ENCODE measurements at regions not wholly inside any gene's neighbourhood (a gene's known extent, or its start where the extent isn't known, plus 50 kb on each side); places are given as distances from the start of the nearest gene placed in this dataset.

DNA sequence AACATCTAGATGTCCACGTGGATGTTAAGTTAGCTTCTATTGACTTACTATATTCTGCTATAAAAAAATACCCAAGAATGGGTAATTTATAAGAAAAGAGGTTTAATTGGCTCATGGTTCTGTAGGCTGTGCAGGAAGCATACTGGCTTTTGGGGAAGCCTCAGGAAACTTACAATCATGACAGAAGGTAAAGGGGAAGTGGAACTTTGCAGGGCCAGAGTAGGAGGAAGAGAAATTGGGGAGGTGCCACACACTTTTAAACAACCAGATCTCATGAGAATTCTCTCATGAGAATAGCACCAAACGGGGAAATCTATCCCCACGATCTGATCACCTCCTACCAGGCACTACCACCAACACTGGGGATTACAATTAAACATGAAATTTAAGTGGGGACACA lies 689.3 kb downstream of the METTL15 start:
- TF ChIP-seq, protein P1, sequence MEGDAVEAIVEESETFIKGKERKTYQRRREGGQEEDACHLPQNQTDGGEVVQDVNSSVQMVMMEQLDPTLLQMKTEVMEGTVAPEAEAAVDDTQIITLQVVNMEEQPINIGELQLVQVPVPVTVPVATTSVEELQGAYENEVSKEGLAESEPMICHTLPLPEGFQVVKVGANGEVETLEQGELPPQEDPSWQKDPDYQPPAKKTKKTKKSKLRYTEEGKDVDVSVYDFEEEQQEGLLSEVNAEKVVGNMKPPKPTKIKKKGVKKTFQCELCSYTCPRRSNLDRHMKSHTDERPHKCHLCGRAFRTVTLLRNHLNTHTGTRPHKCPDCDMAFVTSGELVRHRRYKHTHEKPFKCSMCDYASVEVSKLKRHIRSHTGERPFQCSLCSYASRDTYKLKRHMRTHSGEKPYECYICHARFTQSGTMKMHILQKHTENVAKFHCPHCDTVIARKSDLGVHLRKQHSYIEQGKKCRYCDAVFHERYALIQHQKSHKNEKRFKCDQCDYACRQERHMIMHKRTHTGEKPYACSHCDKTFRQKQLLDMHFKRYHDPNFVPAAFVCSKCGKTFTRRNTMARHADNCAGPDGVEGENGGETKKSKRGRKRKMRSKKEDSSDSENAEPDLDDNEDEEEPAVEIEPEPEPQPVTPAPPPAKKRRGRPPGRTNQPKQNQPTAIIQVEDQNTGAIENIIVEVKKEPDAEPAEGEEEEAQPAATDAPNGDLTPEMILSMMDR (IDR thresholded peaks at IDR 0.05): no peak
- TF ChIP-seq EZH2 (IDR thresholded peaks at IDR 0.05; ENCODE audit: borderline replicate concordance, insufficient read depth, low read depth, low read length, poor library complexity, severe bottlenecking): no peak

All from B cell (primary cell).